DMS79 treated with DMSO at 0.1 percent for 48 hours (cell line): ENCODE measurements at regions not wholly inside any gene's neighbourhood (a gene's known extent, or its start where the extent isn't known, plus 50 kb on each side); places are given as distances from the start of the nearest gene placed in this dataset.
A peak's percentile ranks its signal among the peaks of the same experiment; 100 is the strongest.

Experiments used
- DNase-seq: peaks from one replicate; lab custom pipeline; 2025; lab: John Stamatoyannopoulos, UW

DNA sequence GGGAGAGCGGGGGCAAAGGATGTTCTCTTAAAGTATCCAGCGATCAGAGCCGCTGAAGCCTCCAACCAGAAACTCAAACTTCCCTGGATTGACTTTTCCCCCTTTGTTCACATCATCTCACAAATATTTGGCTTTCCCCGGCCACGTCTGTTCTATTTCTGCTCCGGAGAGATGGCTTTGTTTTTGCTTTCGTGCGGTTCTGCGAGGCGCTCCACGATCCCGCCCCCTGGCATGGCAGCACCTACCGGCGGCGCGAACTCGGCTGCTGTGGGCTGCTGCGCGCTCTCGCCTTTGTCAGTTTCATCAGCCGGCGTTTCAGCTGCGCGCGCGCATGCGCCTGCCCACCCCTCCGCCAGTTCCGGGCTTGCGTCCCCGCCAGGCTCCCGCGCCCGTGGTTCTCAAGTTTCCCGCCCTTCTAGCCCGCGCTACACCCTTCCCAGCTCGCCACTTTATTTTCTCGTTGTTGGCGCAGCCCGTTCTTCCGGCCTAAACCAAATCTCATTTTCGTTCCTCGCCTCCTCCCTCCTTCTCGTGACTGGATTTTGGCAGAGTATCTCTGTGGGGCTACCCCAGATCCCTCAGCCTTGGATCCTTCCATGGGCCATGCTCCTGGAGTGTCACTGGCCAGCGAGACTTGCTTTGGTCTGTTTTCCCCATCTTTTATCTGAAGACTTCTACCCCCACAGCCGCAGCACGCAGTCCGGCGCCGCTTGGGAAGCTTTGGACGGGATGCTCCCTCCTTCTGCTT is 98.0 kb downstream of the INSIG2 start:
- peak; percentile 84 for DNase-seq

DNA sequence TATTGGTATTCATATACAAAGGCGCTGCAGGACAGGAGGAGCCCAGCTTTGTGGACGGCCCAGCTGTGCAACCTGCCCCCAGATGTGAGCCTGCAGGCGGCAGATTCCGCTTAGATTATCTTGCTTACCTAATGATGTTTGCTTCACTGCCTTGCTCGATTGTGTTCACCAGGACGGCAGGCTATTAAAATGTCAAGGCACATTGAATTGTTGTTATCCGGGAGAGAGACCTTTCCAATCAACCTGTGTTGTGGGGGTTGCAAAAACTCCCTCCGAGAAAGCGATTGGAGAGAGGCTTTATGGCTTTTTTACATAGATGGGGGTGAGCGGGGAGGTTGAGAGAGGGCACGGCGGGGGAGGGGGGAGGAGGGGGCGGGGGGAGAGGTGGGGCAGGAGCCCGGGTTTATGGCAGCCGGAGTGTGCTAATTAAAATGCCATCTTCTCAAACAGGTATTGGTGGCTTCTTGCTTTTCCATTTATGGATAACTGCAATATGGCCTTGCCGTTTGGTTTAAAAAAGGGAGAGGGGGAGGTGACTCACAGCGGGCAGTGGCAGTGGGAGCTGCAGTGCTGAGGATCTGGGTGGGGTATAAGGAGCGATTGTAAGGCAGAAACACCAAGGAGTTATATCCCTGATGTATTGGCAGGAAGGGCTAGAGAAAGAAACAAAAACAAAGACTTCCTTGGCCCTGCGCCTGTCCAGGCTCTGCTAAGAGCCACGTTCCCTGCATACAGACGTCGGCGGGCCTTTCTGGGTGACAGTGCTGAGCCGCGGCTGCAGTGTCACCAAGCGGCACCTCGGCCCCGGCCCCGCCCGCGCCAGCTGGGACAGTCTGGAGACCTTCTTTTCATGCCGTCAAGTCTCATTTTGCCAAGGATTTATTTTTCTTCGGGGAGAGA is 97.2 kb downstream of the INSIG2 start:
- peak; percentile 75 for DNase-seq

DNA sequence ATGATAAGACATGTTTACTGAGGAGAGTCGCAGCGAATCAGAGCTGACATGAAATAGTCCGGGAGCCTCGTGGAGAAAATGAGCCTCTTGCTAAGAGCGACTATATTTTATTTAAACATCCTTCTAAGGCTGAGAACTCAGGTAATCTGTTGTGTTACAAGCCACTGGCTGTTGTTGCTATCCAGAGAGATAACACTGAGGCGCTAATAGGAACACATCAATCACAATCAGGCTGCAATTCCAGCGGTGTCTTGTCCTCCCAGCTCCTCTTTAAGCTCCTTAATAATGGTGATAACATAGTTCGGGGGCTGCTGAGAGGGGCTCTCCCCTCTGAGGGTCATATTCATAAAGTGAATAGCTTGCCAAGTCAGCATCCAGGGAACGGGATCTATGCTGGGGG is 95.1 kb downstream of the INSIG2 start:
- no peak for DNase-seq

DNA sequence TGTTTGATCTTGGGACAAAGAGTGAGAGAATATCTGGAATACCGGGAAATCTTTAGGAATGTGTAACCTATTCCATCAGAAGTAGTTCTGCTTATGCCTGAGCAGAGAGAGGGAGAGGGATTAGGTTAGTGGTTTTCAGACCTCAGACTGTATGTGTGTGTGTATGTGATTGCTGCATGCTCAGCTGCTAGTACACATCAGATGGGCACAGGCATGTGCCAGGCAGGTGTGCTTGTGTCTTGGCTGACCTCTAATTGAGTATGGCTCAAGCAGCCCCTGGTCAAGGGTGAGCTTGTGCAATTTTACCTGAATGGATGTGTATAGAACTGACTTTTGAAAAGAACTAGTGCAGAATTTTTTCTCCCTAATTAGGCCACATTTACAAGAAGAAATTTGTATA is 91.2 kb downstream of the INSIG2 start:
- no peak for DNase-seq

DNA sequence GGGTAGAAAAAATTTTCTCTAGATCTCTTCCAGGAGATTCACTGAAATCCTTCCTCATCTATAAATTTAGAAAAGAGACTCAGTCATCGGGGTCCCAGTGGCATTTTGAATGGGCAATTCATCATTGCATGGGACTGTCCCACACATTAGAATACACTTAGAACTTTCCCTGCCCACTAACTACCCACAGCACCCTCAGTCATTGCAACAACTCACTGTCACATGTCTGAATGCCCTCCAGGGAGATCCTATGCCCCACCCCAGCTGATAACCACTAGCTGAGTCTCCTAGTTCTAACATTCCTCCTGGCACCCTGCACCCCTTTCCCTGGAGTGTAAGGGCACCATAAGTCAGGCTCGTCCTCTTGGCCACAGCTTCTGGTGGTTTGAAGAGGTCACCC is 89.6 kb downstream of the INSIG2 start:
- DNase-seq = no peak

DNA sequence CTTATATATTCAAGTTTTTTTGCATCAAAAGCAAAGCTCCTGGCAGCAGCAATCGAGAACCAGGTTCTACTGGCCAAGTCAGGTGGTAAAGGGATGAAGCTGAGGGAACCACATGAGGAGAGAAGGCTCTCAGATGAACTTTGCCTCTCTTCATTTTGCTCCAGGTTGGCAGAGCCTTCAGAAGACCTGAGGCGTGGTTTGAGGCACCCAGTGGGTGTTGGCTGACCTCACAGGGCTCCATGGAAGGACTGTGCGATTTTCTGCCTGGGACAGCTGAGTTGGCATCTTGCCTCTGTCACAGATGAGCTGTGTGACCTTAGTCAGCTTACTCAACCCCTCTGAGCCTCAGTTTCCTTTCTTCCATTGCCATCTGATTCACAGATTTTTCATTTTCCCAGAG is 89.0 kb downstream of the INSIG2 start:
- no peak for DNase-seq

DNA sequence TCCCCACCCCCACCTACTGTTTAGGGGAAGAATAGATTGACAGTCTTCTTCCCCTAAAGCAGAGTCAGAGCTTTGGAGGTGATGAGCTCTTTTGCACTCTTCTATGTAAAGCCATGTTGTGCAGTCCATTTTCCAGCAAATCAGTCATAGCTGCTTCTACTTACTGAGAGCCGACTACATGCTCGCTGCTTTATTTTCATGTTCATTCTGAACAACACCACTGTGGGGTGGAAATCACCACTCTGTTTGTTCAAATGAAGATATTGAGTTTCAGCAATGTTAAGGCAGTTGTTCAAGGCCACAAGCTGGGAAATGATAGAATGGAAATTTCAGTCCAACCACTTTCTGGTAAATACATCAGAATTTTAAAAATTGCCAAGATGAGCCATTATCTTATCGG is 88.3 kb downstream of the INSIG2 start:
- no peak for DNase-seq

DNA sequence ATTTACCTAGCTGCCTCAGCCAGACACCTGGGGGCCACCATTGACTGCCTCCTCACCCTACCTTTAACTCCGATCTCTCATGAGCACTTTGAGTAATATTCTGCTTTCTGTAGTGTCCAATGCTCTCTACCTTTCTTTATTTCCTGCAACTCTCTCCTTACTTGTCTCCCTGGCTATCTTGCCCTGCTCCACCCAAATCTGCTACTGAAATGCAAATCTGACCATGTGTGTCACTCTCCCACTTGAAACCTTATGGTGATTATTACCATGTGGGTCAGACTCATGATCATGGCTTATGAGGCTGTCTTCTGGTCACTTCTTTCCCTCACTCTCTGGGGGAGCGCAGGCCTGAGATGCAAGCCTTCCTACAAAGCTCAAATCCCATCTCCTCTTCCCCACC is 83.3 kb downstream of the INSIG2 start:
- no peak for DNase-seq

DNA sequence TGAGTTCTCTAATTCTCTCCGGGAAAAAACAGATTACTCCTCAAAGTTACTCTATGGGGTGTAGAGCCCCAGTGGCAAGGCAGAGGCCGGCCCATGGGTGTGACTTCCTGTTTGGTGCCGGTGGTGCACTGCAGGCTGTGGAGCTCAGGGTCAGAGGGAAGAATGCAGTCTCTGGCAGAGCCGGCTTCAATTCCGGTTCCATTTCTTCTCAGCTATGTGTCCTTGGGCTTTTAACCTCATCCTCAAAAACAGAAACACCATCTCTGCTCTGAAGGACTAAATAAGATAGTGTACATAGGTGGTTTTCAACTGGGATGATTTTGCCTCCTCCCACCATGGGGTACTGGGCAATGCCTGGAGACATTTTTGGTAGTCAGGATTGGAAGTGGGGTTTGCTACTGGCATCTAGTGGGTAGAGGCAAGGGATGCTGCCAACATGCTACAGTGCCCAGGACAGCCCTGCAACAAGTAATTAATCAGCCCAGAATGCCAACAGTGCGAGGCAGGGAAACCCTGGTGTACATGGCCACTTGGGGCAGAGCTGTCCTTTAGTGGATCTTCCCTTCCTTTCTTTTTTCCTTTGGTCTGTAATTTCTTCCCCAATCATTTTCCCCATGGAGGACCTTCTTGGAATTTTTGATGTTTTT is 81.2 kb downstream of the INSIG2 start:
- no peak for DNase-seq

DNA sequence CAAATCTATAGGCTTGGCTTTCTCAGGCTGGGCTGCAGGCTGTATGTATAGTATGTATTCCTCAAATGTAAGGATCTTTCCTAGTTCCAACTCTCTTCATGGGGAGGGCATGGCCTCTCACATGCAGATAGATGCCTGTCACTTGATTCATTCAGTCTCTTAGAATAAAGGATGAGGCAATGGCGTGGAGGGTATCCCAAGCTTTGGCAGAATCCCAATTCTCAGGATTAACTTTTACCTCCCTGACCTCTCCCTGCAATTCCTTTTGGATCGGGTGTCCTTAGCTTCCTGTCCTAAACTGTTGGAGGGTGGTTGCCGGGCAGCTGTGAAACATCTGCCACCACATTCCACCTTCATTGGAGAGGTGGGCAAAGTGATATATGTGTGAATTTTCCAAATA is 80.3 kb downstream of the INSIG2 start:
- DNase-seq = no peak

DNA sequence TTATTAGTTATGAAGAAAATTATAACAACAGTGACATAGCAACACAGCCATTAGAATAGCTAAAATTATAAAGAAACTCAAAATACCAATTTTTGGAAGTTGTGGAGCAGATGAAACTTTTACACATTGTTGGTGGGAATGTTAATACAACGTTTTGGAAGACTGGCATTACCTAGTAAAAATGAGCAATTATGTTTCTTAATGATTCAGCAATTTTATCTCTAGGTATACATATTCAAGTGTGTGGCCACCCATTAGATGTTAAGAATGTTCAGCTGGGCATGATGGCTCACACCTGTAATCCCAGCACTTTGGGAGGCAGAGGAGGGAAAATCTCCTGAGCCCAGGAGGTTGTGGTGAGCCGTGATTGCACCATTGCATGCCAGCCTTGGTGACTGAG is 78.8 kb downstream of the INSIG2 start:
- DNase-seq = no peak

DNA sequence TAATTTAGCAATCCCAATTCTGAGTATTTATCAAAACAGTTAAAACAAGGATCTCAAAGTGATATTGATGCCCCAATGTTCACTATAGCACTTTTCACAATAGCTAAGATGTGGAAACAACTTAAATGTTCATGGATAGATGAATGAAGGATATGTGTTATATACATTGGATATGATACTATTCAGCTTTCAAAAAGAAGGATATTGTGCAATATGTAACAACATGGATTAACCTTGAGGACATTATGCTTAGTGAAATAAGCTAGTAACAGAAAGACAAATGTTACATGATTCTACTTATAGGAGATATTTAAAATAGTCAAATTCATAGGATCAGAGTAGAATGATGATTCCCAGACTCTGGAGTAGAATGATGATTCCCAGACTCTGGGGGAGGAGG is 78.0 kb downstream of the INSIG2 start:
- no peak for DNase-seq

DNA sequence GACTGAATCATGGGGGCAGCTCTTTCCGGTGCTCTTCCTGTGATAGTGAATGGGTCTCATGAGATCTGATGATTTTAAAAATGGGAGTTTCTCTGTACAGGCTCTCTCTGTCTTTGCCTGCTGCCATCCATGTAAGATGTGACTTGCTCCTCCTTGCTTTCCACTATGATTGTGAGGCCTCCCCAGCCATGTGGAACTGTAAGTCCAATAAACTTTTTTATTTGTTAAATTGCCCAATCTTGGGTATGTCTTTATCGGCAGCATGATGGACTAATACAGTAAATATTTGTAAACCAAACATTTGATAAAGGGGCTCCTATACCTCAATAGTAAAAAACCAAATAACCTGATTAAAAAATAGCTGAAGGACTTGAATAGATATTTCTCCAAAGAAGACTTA is 77.3 kb downstream of the INSIG2 start:
- no peak for DNase-seq
